ENCODE measurements at regions not wholly inside any gene's neighbourhood (a gene's known extent, or its start where the extent isn't known, plus 50 kb on each side); places are given as distances from the start of the nearest gene placed in this dataset.

GRCh38 chr15:96252148-96252547 lies 78.4 kb upstream of the NR2F2 start:
- no peaks in the 10 kb centered on the region for H3K4me1 ChIP-seq
- H3K36me3 ChIP-seq: peaks cover 20 to 60% (median 59%) of the 10 kb centered on the region in 3 donors
- DNase-seq: no peak
- H3K4me3 ChIP-seq: no peak overlapping the region
- H3K27me3 ChIP-seq: no peaks in the 10 kb centered on the region
- no peak overlapping the region for H3K27ac ChIP-seq
- intact Hi-C loops (cut with DNase I; ENCODE audit: low total_unique reads): no loop called here
- H3K9me3 ChIP-seq: no peaks in the 10 kb centered on the region
- no peak for TF ChIP-seq CTCF (IDR thresholded peaks at IDR 0.05)

GRCh38 chr15:96253006-96253747 lies 77.3 kb upstream of the NR2F2 start:
- no peak for DNase-seq
- Histone ChIP-seq H3K4me1 (no peaks in the 10 kb centered on the region), H3K36me3 (peaks cover 20 to 56% (median 49%) of the 10 kb centered on the region in 3 donors), H3K27me3 (no peaks in the 10 kb centered on the region), H3K27ac (no peak overlapping the region), H3K9me3 (no peaks in the 10 kb centered on the region), H3K4me3 (no peak overlapping the region)
- intact Hi-C loops (cut with DNase I; ENCODE audit: low total_unique reads): no loop called here
- TF ChIP-seq CTCF (IDR thresholded peaks at IDR 0.05): no peak

- no peak overlapping the region for H3K27ac ChIP-seq
- no peak for TF ChIP-seq CTCF (IDR thresholded peaks at IDR 0.05)
- intact Hi-C loops (cut with DNase I; ENCODE audit: low total_unique reads): no loop called here
- no peaks in the 10 kb centered on the region for H3K27me3 ChIP-seq
- no peaks in the 10 kb centered on the region for H3K4me1 ChIP-seq
- peaks cover 20 to 47% (median 39%) of the 10 kb centered on the region in 3 donors for H3K36me3 ChIP-seq
- H3K9me3 ChIP-seq: no peaks in the 10 kb centered on the region
- H3K4me3 ChIP-seq: no peak overlapping the region
- no peak for DNase-seq
Observed at GRCh38 chr15:96254173-96254572, 76.3 kb upstream of the NR2F2 start.

GRCh38 chr15:96255599-96255998 lies 74.9 kb upstream of the NR2F2 start:
- Histone ChIP-seq H3K27ac (no peak overlapping the region), H3K27me3 (no peaks in the 10 kb centered on the region), H3K4me3 (no peak overlapping the region), H3K9me3 (no peaks in the 10 kb centered on the region), H3K36me3 (peaks cover 20 to 36% (median 33%) of the 10 kb centered on the region in 3 donors), H3K4me1 (no peaks in the 10 kb centered on the region)
- intact Hi-C loops (cut with DNase I; ENCODE audit: low total_unique reads): no loop called here
- no peak for TF ChIP-seq CTCF (IDR thresholded peaks at IDR 0.05)
- DNase-seq: no peak

- no peaks in the 10 kb centered on the region for H3K36me3 ChIP-seq
- H3K27ac ChIP-seq: peak overlapping the region in 1 of 2 donors; percentile 12
- intact Hi-C loops (cut with DNase I; ENCODE audit: low total_unique reads): no loop called here
- no peaks in the 10 kb centered on the region for H3K27me3 ChIP-seq
- TF ChIP-seq CTCF (IDR thresholded peaks at IDR 0.05): no peak
- no peak overlapping the region for H3K4me3 ChIP-seq
- H3K9me3 ChIP-seq: no peaks in the 10 kb centered on the region
- no peak for DNase-seq
- peaks cover 0 to 19% (median 6%) of the 10 kb centered on the region in 4 donors for H3K4me1 ChIP-seq
Observed at GRCh38 chr15:96261575-96262034, 68.9 kb upstream of the NR2F2 start.
